Occipital lobe (tissue), 1 donor: ENCODE measurements at regions not wholly inside any gene's neighbourhood (a gene's known extent, or its start where the extent isn't known, plus 50 kb on each side); places are given as distances from the start of the nearest gene placed in this dataset.

Source experiments
- DNase-seq: peaks from one replicate; lab custom pipeline; 2025; lab: John Stamatoyannopoulos, UW

- DNase-seq: no peak
Observed at GRCh38 chr21:24225431-24225830, 1381.8 kb downstream of the MRPL39 start.

GRCh38 chr21:24224422-24224821, 1382.9 kb downstream of the MRPL39 start:
- DNase-seq: no peak

DNA sequence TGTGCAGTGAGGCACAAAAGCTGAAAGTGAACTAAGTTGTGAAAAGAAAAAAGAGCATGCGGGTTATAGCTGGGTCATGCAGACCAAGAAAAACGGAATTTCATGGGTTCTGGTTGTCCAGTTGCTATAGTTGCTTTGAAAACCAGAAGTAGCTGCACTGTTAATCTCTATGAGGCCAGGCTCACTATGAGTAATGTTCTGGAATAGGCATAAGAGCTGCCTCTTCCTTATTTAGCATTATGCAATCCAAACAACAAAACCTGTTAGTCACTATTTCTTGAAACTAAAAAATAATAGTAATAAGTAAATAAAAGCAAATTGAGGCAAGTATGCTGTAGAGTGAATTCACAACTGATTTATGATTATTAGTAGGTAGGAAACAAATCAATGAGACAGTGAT, 1383.7 kb downstream of the MRPL39 start:
- no peak for DNase-seq

DNA sequence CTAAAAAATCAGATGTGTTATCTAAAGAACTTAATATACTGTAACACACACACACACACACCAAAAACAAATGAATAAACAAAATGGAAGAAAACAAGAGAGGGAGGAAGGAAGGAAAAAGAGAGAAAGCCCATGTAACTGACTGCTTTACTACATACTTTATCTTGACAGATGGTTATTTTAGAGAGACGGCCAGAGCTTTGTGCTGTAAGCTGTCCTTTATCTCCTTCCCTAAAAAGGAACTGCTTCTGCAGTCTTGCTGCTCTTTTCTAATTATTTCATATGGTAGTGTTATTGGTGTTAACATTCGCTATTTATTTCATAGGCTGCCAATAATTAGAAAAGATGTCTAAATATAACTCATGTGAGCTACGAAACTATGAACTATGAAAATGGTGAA, 1384.6 kb downstream of the MRPL39 start:
- no peak for DNase-seq

DNA sequence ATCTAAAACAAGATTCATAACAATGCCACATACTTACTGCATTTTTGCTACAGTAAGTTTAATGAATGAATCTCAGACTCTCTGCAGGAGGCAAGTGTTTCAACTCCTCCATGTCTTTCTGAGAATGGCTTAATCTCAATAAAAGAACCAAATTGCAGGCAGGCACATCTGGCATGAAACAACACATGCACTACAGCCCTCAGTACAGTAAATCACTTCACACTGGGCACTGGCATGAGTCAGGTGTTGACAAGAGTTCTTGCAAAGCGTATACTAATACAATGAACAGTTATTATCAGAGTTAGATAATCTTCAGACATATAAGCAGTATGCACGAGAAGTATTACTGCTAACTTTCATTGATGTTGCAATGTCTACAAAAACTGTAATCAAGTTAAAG, 1386.8 kb downstream of the MRPL39 start:
- DNase-seq: no peak

- no peak for DNase-seq
Observed at GRCh38 chr21:24217151-24217550, 1390.1 kb downstream of the MRPL39 start.

DNA sequence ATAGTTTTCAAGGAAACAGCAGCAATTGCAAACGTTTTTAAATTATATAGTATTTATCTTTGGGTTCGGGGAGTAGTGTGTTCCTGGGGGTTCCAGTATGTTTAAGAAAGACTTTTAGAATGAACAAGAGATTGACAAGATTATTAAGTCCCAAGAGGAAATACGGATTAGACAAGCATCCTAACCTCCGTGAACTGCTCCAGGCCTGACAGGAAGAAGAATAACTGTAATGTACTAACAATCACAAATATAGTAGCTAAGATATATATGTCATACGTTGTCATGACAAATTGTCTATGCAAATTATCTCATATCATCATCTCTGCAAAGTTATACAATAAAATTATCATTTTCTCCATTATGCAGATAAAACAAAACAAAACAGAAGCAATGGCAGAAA, 1397.2 kb downstream of the MRPL39 start:
- no peak for DNase-seq

- no peak for DNase-seq
Observed at GRCh38 chr21:24208562-24209260, 1398.6 kb downstream of the MRPL39 start.

GRCh38 chr21:24205319-24205718, 1402.0 kb downstream of the MRPL39 start:
- no peak for DNase-seq

- no peak for DNase-seq
Observed at GRCh38 chr21:24204641-24205040, 1402.6 kb downstream of the MRPL39 start.

DNA sequence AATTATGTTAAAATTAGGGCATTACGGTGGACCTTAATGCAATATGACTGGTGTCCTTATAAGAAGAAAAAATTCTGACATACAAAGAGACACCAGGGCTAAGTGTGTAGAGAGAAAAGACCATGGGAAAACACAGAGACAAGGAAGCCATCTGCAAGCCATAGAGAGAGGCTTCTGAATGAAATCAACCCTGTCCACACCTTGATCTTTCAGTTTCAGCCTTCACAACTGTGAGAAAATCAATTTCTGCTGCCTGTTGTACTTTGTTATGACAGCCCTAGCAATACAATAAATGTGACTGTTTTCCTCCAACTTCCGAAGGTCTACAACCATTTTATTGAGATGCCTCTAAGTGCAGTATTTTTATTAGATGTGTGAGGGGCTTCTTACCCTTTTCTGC, 1407.2 kb downstream of the MRPL39 start:
- no peak for DNase-seq

GRCh38 chr21:24197923-24198322, 1409.4 kb downstream of the MRPL39 start:
- DNase-seq: no peak

DNA sequence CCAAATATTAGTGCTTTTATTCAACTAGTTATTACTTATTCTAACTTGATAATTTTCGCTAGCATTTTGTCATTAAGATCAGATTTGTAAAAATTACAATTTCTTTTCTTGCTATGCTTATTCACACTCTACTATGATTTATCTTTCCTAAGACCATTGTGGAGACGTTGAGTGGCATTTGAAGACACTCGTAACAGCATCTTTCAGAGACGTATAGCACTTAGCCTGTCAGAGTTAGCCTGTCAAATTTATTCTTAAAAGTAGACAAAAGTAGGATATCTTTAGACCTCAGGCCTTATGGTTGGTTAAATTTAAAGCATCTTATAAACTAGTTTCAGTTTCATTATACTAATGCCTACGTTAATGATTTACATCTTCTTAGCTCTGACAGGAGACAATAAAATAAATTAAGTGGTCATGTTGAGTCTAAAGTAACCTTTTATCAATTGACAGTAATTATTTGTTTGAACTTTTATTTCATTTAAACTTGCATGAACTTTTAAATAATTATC, 1410.1 kb downstream of the MRPL39 start:
- no peak for DNase-seq

DNA sequence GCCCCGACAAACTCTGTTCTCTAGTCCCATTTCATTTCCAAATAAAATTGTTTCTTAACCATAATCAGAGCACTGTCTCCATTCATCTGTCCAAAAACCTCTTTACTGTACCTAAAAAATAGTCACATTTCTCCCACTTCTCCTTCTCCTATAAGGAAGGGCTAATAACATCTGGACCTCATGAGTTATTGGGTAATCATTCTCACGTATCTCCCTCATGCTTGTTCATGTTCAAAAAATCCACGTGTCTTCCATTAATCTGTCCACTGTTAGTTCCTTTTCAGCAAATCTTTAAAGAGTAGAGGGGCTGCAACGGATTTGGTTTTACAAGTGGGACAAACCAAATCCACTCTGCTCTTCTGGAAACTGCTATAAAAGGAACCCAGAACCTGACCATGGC, 1418.8 kb downstream of the MRPL39 start:
- DNase-seq: no peak

DNA sequence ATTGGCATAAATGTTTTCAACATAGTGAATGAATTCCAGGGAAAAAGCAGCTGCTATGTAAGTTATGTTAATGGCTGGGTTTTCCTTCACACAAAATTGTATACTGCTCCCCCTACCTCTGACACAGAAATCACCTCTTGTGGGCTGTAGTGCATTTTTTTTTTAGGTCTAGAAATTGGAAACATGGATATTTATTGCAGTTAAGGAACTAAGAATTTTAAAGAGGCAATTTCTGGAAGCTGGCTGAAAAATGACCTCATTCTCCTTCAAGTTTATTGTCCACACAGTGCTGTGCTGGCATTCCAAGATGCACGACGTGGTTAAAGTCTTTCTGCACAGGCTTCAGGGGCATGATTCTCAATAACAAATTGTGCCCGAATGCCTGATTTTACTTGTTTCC, 1424.2 kb downstream of the MRPL39 start:
- DNase-seq: no peak

DNA sequence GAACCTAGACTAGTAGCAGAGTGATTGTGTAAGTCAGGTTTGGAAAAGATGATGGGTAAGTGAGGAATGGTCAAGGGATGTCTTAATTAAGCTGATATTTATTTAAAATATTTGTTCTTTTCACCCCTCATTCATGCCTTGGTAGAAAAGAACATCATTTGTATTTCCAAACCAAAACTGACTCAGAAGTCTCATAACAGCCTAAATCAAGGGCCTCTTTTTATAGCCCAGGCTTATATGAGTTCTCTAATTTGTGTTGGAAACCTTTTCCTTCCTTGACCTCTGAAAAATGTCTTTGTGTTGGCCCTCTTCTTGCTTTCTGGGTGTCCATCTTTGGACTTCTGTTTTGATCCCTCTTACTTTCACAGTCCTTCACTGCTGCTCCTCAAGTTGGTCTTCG, 1428.2 kb downstream of the MRPL39 start:
- no peak for DNase-seq

DNA sequence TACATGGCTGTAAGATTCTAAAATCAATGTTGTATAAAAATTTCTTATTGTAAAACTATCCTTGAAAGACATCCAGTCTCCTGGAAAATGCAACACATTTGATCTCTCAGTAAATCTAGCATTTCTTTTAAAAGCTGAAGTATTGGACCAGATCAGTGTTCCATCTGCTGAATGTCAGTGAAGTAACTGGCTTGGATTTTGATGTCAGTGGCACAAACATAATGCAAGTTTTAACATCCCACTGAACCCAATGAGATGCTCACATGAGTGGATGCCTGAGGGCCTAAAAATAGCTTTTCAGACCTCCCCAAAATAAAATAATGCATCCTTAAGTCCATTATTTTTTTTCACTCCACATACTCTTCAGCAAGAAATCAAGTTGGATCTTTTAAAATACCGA, 1432.2 kb downstream of the MRPL39 start:
- no peak for DNase-seq

DNA sequence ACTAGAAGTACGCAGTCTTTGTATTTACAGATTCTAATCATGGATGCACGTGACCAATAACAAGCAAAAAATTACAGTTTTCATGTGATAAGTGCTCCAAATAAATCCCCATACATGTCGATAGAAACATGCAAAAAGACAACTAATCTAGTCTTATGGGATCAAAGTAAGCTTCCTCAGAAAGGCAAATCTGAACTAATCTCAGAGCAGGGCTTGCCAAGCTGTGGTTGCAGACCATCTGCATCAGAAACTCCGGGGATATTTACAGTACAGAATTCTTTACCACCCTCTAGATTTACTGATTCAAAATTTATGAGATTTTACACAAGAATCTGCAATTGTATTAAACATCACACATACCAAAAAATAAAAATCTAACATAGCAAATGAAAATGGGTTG, 1435.5 kb downstream of the MRPL39 start:
- no peak for DNase-seq

DNA sequence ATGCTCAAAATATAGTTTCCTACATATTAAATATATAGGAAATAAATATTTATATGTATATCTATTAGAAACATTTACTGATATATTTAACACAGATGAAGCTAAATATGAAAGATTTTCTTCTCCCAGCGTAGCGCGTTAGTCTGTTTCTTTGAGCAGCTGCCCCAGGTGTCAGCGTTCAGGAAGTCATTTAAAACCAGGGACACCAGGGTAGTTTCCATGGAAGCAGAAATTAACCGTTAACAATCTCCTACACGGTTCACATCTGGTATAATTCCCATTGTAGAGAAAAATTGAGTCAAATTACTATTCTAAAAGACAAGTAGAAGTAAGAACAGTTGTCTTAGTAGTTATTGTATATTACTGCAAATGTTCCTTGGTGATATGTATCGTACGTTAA, 1443.7 kb downstream of the MRPL39 start:
- no peak for DNase-seq

- DNase-seq: no peak
Observed at GRCh38 chr21:24160528-24160927, 1446.8 kb downstream of the MRPL39 start.

GRCh38 chr21:24153137-24153536, 1454.1 kb downstream of the MRPL39 start:
- no peak for DNase-seq

- DNase-seq: no peak
Observed at GRCh38 chr21:24150753-24151152, 1456.5 kb downstream of the MRPL39 start.

DNA sequence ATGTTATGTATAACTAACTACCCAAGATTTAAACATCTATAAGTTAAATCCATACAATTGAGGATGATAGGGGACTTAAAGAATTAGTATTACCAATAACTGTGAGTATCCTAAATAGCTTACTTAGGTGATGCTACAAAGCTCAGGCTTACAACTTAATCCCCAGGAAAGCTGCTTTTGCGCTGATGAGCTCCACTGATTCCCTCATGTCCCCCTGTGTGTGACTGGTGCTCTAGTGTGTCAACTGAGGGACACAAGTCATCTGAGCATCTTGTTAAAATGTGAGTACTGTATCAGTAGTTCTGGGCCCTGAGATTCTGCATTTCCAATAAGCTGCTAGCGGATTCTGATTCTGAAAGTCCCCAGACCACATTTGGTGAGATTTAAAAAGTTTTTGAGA, 1458.8 kb downstream of the MRPL39 start:
- DNase-seq: no peak

DNA sequence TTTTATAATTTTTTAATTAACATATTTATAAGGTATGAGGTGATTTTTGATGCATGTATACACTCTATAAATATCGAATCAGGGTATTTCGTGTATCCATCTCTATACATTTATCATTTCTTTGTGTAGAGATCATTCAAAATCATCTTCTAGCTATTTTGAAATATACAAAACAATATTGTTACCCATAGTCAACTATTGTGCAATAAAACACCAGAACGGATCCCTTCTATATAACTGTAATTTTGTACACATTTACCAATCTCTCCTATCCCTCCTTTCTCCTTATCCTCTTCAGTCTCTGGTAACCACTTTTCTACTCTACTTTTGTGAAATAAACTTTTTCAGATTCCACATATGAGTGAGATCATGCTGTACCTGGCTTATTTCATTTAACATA, 1459.6 kb downstream of the MRPL39 start:
- no peak for DNase-seq
